Smooth muscle cell (in vitro differentiated cells): ENCODE measurements at regions not wholly inside any gene's neighbourhood (a gene's known extent, or its start where the extent isn't known, plus 50 kb on each side); places are given as distances from the start of the nearest gene placed in this dataset.
A peak's percentile ranks its signal among the peaks of the same experiment; 100 is the strongest.

Experiments
- DNase-seq: peaks from one replicate; lab custom pipeline; 2025; ENCODE audit not compliant: unreplicated experiment; lab: John Stamatoyannopoulos, UW
- H2AFZ ChIP-seq: fragments of 200-600 bp; sonication (generic); 2 replicates; pipeline ENCODE4 v1.6.0; 2016; ENCODE audit warnings: antibody characterized with exemption, low read depth, mild to moderate bottlenecking
- H3F3A ChIP-seq: fragments of 200-600 bp; sonication (generic); 2 replicates; pipeline ENCODE4 v1.6.0; 2017; ENCODE audit warnings: antibody characterized with exemption, low read depth
- H3K27ac ChIP-seq: fragments of 200-600 bp; sonication (generic); 2 replicates; pipeline ENCODE4 v1.5.1; 2016; ENCODE audit warnings: low read depth, mild to moderate bottlenecking
- H3K27me3 ChIP-seq: fragments of 200-600 bp; sonication (generic); 2 replicates; pipeline ENCODE4 v1.6.1; 2016; ENCODE audit warnings: low read depth, mild to moderate bottlenecking
- H3K36me3 ChIP-seq: fragments of 200-600 bp; sonication (generic); 2 replicates; pipeline ENCODE4 v1.5.1; 2016; ENCODE audit warnings: low read depth
- H3K4me1 ChIP-seq: fragments of 200-600 bp; sonication (generic); 2 replicates; pipeline ENCODE4 v1.5.1; 2016; ENCODE audit warnings: low read depth
- H3K4me2 ChIP-seq: fragments of 200-600 bp; sonication (generic); 2 replicates; pipeline ENCODE4 v1.6.0; 2016; ENCODE audit warnings: mild to moderate bottlenecking
- H3K4me3 ChIP-seq: fragments of 200-600 bp; sonication (generic); 2 replicates; pipeline ENCODE4 v1.5.1; 2016; ENCODE audit warnings: mild to moderate bottlenecking
- H3K79me2 ChIP-seq: fragments of 200-600 bp; sonication (generic); 2 replicates; pipeline ENCODE4 v1.6.0; 2016; ENCODE audit warnings: low read depth, mild to moderate bottlenecking
- H3K9ac ChIP-seq: fragments of 200-600 bp; sonication (generic); 2 replicates; pipeline ENCODE4 v1.6.0; 2016; ENCODE audit warnings: low read depth
- H3K9me3 ChIP-seq: fragments of 200-600 bp; sonication (generic); replicated peaks from 2 replicates; pipeline ENCODE4 v1.5.1; 2016; ENCODE audit warnings: low read depth
- H4K20me1 ChIP-seq: fragments of 200-600 bp; sonication (generic); 2 replicates; pipeline ENCODE4 v1.6.0; 2016; ENCODE audit warnings: low read depth
- WGBS: methylation state at CpG from one replicate; pipeline ENCODE4 v1.1.7; 2016; ENCODE audit warnings: low lambda C conversion rate; 5-methylcytosine and 5-hydroxymethylcytosine counted together
- TF ChIP-seq, protein P1 (sequence below): fragments of 200-600 bp; sonication (generic); IDR thresholded peaks from 2 replicates; pipeline ENCODE4 v1.5.1; 2017; ENCODE audit warnings: borderline replicate concordance, mild to moderate bottlenecking, antibody characterized with exemption; ENCODE audit not compliant: insufficient read depth, poor library complexity, severe bottlenecking

DNA sequence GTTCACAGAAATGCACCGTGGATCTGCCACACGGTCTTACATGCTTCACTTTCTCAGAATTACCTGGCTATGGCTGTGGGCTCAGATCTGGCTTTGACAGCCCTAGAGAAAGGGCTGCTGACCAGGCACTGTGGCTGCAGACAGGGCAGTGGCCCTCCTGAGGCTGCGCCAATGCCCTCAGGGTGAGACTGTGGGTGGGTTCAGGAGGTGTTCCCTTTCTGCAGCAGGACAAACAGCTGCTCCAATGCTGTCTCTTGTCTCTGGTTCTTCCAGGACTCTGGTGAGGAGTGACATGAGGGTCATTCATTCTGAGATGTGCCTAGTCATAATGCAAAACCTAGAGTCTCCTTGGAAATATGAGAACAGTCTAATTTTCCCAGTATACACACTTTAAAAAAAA lies 90.5 kb upstream of the SMIM21 start:
- no peak for DNase-seq
- no peaks in the 10 kb centered on the region for H3K27me3 ChIP-seq
- H3K9me3 ChIP-seq: no peaks in the 10 kb centered on the region
- no peak overlapping the region for H3K4me2 ChIP-seq
- no peaks in the 10 kb centered on the region for H4K20me1 ChIP-seq
- H3K79me2 ChIP-seq: no peaks in the 10 kb centered on the region
- no peaks in the 10 kb centered on the region for H3F3A ChIP-seq
- TF ChIP-seq, protein P1, sequence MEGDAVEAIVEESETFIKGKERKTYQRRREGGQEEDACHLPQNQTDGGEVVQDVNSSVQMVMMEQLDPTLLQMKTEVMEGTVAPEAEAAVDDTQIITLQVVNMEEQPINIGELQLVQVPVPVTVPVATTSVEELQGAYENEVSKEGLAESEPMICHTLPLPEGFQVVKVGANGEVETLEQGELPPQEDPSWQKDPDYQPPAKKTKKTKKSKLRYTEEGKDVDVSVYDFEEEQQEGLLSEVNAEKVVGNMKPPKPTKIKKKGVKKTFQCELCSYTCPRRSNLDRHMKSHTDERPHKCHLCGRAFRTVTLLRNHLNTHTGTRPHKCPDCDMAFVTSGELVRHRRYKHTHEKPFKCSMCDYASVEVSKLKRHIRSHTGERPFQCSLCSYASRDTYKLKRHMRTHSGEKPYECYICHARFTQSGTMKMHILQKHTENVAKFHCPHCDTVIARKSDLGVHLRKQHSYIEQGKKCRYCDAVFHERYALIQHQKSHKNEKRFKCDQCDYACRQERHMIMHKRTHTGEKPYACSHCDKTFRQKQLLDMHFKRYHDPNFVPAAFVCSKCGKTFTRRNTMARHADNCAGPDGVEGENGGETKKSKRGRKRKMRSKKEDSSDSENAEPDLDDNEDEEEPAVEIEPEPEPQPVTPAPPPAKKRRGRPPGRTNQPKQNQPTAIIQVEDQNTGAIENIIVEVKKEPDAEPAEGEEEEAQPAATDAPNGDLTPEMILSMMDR: no peak
- no peak overlapping the region for H3K9ac ChIP-seq
- H3K36me3 ChIP-seq: no peaks in the 10 kb centered on the region
- no peak overlapping the region for H3K4me3 ChIP-seq
- H3K4me1 ChIP-seq: no peaks in the 10 kb centered on the region
- H2AFZ ChIP-seq: no peak overlapping the region
- 94% methylated on average over 3 of the region's 3 CpGs for WGBS
- H3K27ac ChIP-seq: no peak overlapping the region

GRCh38 chr18:75517286-75517685 lies 89.8 kb upstream of the SMIM21 start:
- Histone ChIP-seq H2AFZ (no peak overlapping the region), H3K9ac (no peak overlapping the region), H3K27me3 (no peaks in the 10 kb centered on the region), H4K20me1 (no peaks in the 10 kb centered on the region), H3K4me2 (no peak overlapping the region), H3K9me3 (no peaks in the 10 kb centered on the region), H3F3A (no peaks in the 10 kb centered on the region), H3K36me3 (no peaks in the 10 kb centered on the region), H3K4me1 (no peaks in the 10 kb centered on the region), H3K4me3 (no peak overlapping the region), H3K79me2 (no peaks in the 10 kb centered on the region), H3K27ac (no peak overlapping the region)
- DNase-seq: no peak
- TF ChIP-seq, protein P1: no peak
- WGBS: 98% methylated on average over 3 of the region's 3 CpGs

DNA sequence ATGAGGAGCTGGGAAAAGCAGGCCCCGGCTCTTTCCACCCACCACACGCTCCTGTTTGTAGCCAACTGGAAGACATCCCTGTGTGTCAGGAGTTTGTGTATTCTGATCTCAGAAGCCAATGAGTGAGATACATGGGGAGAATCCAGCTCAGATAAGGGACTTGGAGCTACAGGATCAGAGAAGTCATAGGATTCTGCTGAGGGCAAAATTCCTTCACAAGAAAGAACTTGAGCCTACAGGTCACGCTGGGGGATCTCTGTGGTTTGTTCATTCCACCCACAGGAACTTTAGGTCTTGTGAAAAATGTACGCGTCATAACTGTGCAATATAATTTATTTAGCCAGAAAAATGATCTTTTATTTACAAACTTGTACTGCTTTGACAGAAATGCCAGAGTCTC lies 80.1 kb upstream of the SMIM21 start:
- peak overlapping the region; percentile 49 for H3K9ac ChIP-seq
- no peaks in the 10 kb centered on the region for H3K27me3 ChIP-seq
- no peaks in the 10 kb centered on the region for H3K79me2 ChIP-seq
- no peaks in the 10 kb centered on the region for H3K36me3 ChIP-seq
- peak overlapping the region; percentile 83 for H3K27ac ChIP-seq
- DNase-seq: no peak
- peaks cover 7% of the 10 kb centered on the region for H3F3A ChIP-seq
- no peaks in the 10 kb centered on the region for H3K9me3 ChIP-seq
- no peaks in the 10 kb centered on the region for H4K20me1 ChIP-seq
- H3K4me3 ChIP-seq: no peak overlapping the region
- peak overlapping the region; percentile 44 for H3K4me2 ChIP-seq
- TF ChIP-seq, protein P1: no peak
- H2AFZ ChIP-seq: no peak overlapping the region
- 33% methylated on average over 5 of the region's 5 CpGs for WGBS
- no peaks in the 10 kb centered on the region for H3K4me1 ChIP-seq

DNA sequence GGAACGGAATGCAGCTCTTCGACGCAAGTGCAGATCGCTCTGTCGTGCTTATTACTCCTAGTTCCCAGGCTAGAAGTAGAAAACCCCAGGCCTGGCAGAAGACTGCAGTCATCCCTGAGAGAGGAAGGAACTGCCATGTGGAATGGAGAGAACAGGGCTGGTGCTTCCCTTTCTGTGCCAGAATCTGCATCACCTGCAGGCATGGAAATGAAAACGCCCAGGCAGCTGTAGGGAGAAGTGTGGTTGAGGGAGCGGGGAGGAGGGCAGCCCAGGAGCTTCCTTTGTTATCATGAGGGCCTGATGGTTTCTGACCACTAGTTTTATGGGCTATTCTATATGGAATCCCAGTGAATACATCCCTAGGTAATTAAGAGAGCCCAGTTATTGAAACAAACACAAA lies 79.4 kb upstream of the SMIM21 start:
- Histone ChIP-seq H4K20me1 (no peaks in the 10 kb centered on the region), H3K79me2 (no peaks in the 10 kb centered on the region), H3F3A (peaks cover 7% of the 10 kb centered on the region), H3K36me3 (no peaks in the 10 kb centered on the region), H3K4me2 (peak overlapping the region; percentile 44), H3K9me3 (no peaks in the 10 kb centered on the region), H3K4me1 (no peaks in the 10 kb centered on the region), H2AFZ (no peak overlapping the region), H3K27ac (peak overlapping the region; percentile 83), H3K9ac (no peak overlapping the region), H3K4me3 (no peak overlapping the region), H3K27me3 (no peaks in the 10 kb centered on the region)
- TF ChIP-seq, protein P1: no peak
- WGBS: 76% methylated on average over 7 of the region's 7 CpGs
- DNase-seq: no peak
